ENCODE measurements at regions not wholly inside any gene's neighbourhood (a gene's known extent, or its start where the extent isn't known, plus 50 kb on each side); places are given as distances from the start of the nearest gene placed in this dataset.
"Not testable (repeated sequence)": the region's sequence is repeated elsewhere in the genome, so short reads cannot be mapped to it uniquely, and the experiment has no call there.

DNA sequence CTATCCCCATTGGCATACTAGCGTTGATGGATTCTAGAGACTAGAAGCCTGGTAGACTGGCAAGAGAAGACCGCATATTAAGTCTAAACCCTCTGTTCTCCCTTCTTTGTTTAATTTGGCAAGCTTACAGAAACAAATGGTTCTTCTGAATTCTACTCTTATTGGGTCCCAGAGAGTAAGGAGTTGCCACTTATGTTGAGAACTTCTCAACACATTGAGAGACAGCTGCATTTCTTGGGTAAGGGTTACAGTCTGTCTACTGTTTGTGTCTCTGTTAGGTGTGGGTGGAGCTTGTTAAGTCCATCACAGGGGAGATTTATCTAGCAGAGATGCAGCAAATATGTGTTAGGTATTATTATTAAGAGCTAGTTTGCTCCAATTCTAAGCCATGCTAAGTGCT, 435.8 kb upstream of the MEIS1 start:
- no peak overlapping the region for H3K4me3 ChIP-seq (ENCODE audit: low read length)

DNA sequence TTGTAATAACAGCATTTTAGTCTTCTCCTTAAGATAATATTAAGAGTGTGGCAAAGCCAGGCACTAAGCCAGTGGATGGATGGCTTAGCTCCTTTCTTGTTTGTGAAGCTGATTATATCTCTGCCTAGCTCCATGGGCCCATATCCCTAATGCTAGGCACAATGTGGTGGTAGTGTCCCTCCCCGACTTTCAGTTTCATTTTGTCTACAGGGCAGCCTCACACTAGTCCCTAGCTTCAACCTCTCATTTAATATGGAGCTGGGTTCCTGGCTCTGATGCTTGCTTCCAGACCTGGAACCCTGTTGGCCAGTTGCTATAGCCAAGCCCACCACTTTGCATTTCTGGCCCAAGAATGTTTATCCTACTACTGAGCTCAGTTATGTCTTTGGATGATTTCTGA, 437.0 kb upstream of the MEIS1 start:
- no peak overlapping the region for H3K4me3 ChIP-seq (ENCODE audit: low read length)
- TF ChIP-seq ZNF274 (IDR thresholded peaks at IDR 0.05; ENCODE audit: low read depth, low read length), result no peak

More for the DNA sequence above, 435.8 kb upstream of the MEIS1 start:
- TF ChIP-seq ZNF274 (IDR thresholded peaks at IDR 0.05; ENCODE audit: low read depth, low read length), result no peak

DNA sequence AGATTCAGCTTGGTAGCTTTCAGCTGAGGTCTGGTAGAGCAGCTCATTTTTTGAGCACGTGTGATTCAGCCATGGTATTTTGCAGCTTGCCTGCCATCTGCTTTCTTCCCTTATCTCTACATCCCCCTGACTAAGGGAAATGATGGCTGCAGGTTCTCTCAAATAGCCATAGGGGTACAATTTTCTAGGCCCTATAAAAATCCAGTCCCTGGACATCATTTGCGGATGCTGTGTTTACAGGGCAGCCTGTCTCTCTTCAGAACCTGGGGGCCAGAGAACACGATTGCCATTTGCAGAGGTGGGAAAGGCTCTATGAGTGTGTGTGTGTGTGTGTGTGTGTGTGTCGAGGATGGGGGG, 442.7 kb upstream of the MEIS1 start:
- no peak for TF ChIP-seq ZNF274 (IDR thresholded peaks at IDR 0.05; ENCODE audit: low read depth, low read length)
- no peak overlapping the region for H3K4me3 ChIP-seq (ENCODE audit: low read length)

DNA sequence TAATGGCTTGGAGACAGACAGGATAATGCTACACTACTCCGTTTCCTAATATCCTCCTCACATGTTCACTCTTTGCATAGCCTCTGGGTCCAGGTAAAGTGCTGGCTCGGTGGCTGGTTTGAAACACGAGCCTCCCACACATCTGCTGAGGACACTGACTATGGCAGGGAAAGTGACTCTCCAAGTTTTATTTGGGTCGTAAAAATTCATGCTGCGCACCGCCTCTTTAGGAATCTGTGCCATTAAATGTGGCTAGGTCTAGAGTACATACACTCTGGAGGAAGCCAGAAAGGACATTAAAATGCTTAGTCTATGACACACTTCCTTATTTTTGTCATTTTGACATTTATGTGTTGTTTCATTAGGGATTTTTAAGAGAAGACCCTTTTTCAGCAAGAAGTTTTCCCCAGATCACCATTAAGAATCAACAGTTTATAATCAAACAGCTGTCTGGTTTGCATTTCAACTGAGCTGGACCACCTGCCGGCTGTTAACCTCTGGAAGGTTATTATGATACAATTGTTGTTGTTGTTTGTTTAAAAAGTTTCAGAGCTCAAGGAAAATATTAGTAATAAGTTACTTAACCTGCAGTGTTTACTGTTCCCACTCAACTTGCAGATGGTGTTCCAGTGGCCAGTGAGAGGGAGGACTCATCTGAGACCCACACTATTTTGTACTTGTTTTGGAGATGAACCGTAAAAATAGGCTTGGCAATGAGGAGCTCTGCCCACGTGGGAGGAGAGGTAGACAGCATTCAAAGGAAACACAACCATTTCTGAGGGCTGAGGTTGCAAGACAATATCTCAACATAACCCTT, 443.3 kb upstream of the MEIS1 start:
- H3K4me3 ChIP-seq (ENCODE audit: low read length), result no peak overlapping the region

DNA sequence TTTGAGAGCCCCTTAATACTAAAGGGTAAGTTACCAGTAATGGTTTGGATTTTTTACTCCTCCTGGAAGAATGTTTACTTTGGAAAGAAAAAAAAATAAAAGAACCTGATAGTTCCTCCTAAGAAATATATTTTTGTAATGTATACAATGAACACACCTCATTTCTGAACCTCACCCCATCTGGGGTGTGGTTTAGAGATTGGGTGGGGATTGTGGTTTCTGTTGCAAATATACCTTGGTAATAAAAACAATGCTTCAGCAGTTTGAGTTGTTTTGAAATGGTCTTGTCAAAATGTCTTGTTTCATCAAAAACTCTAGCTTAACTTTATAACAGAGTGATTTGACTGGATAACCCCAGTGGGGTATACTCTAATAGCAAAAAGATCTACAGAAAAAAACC, 448.9 kb upstream of the MEIS1 start:
- no peak for TF ChIP-seq ZNF274 (IDR thresholded peaks at IDR 0.05; ENCODE audit: low read depth, low read length)
- H3K4me3 ChIP-seq (ENCODE audit: low read length), result no peak overlapping the region

More for the DNA sequence above, 443.3 kb upstream of the MEIS1 start:
- TF ChIP-seq ZNF274 (IDR thresholded peaks at IDR 0.05; ENCODE audit: low read depth, low read length), result no peak

DNA sequence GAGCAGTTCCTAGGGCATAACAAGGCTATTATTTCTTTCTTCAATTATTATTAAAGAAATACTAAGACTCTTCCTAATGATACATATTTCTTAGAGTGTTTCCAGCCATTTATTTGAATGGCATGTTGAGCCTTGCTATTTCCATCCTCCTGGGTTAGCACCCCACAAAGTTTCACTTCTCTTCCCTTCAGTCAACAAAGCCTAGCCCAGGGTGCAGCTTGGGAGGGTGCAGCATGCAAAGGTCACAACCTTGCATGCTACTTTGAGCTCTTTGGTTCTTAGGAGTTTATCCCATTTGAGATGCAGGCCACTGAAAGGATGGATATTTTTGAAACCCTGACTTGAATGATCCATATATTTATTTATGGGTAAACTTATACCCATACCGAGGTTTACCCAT, 454.4 kb upstream of the MEIS1 start:
- TF ChIP-seq ZNF274 (IDR thresholded peaks at IDR 0.05; ENCODE audit: low read depth, low read length), result no peak
- H3K4me3 ChIP-seq (ENCODE audit: low read length), result no peak overlapping the region

DNA sequence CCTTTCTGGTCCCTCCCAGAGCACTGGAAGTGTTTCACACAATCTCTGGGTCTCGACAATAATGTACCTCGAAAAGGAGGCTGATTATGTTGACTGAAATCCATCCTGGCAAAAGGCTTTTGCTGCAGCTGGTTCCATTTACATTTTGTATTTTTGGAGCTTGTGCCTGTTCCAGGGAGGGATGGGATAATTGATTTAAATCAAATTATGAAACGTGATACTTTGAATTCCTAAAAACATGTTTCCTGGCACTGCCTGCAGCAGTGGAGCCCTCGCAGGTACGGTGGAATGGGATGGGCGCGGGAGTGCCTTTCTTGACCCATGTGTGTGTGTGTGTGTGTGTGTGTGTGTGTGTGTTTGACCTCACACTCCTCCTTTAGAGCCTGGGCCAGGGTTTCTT, 455.5 kb upstream of the MEIS1 start:
- no peak for TF ChIP-seq ZNF274 (IDR thresholded peaks at IDR 0.05; ENCODE audit: low read depth, low read length)
- no peak overlapping the region for H3K4me3 ChIP-seq (ENCODE audit: low read length)

DNA sequence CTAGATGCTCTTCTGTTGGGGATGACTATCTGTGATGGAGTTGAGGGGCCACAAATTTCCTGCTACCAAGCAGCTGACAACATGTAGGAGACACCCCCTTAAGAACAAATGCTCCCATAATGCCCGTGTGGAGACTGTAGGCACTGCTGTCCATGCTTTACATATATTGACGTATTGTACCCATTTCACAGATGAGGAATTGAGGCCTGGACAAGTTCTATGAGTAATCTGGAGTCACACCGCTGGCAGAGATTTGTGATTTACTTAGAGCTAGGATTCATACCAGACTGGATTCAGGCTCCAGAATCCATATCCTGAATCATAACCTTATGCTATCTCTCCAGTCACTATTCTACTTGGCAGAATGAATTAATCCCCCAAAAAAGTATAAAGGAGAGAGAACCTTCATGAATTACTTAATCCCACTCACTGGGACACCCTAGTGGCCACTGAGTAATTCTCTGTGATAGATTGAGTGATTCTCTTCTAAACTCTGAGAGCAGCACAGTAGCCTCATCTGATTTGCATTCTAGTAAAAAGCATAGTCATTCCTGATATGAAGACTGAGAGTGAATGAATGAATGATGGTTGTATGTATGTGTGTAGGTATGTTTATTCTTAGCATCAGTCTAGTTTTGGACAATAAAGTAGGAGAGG, 460.7 kb upstream of the MEIS1 start:
- H3K4me3 ChIP-seq (ENCODE audit: low read length), result no peak overlapping the region
- no peak for TF ChIP-seq ZNF274 (IDR thresholded peaks at IDR 0.05; ENCODE audit: low read depth, low read length)

DNA sequence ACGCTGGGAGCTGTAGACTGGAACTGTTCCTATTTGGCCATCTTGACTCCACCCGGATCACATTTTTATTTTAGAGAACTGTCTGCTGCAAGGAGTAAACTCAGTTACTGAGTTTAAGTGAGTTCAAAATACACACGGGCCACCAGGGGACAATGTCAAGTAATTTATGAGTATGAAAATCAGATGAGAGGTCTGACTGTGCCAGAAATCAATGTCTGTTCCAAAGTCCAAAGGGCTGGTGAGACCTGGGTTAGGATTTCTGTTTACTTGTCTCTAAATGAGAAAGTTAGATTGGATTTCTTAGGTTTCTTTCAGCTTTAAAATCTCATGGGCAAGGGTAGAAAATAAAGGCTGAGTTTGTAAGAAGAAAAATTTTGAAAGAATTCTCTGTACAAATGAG, 465.8 kb upstream of the MEIS1 start:
- no peak for TF ChIP-seq ZNF274 (IDR thresholded peaks at IDR 0.05; ENCODE audit: low read depth, low read length)
- H3K4me3 ChIP-seq (ENCODE audit: low read length), result no peak overlapping the region

DNA sequence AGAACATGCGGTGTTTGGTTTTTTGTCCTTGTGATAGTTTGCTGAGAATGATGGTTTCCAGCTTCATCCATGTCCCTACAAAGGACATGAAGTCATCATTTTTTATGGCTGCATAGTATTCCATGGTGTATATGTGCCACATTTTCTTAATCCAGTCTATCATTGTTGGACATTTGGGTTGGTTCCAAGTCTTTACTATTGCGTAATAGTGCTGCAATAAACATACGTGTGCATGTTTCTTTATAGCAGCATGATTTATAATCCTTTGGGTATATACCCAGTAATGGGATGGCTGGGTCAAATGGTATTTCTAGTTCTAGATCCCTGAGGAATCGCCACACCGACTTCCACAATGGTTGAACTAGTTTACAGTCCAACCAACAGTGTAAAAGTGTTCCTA, 471.6 kb upstream of the MEIS1 start:
- not testable (repeated sequence) for H3K4me3 ChIP-seq (ENCODE audit: low read length)

DNA sequence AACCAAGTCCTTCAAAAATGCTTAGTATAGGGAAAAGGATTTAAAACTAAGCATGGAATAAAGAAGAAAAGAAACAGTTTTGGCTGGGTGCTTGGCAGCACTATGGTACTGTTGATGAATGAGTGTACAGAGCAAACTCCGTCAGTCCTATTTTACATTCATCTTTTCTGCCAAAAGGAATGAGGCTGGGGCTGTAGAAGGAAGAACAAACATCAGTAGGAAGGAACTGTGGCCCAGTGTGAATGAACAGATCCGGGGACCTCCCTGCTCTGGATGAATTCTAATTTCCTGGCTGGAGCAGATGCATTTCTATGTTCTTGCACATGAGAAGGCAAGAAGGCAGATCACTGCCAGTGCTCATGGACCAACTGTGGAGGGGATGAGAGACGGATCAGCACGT, 474.0 kb upstream of the MEIS1 start:
- TF ChIP-seq ZNF274 (IDR thresholded peaks at IDR 0.05; ENCODE audit: low read depth, low read length), result no peak
- no peak overlapping the region for H3K4me3 ChIP-seq (ENCODE audit: low read length)

DNA sequence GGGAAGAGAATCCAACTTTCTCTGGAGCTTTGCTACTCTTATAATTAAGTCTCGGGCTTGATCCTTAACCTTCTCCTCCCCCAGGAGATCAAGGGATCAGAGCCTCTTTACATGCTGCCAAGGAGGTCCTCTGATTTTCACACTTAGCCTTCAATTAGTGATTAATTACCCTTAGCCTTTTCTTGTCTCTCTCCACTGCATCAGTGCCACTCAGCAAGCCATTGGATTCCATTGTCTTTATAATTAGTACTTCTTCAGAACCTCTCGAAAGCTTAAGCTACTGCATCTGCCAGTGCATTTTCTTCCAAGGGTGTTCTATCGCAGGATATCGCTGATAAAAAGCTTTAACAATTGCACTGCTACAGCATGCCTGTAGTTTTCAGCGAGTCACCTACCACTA, 477.0 kb upstream of the MEIS1 start:
- no peak overlapping the region for H3K4me3 ChIP-seq (ENCODE audit: low read length)
- TF ChIP-seq ZNF274 (IDR thresholded peaks at IDR 0.05; ENCODE audit: low read depth, low read length), result no peak

DNA sequence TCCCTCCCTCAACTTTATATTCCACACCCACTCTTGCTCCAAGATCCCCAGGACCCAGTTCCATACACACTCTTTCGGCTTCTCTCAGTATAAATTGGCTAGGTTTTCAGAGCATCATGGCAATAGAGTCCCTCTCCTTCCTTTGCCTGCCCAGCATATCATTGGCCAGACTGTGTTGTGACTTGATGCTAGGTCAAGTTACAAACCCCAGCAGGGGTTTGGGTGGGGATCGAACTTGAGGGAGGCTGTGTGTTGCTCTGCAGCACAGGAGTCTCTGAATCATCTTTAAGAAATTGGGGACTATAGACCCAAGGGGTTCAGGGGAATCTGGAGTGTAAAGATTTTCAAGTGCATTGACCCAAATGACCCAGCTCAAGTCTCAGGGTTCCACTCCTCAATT, 477.5 kb upstream of the MEIS1 start:
- no peak for TF ChIP-seq ZNF274 (IDR thresholded peaks at IDR 0.05; ENCODE audit: low read depth, low read length)
- H3K4me3 ChIP-seq (ENCODE audit: low read length), result no peak overlapping the region

DNA sequence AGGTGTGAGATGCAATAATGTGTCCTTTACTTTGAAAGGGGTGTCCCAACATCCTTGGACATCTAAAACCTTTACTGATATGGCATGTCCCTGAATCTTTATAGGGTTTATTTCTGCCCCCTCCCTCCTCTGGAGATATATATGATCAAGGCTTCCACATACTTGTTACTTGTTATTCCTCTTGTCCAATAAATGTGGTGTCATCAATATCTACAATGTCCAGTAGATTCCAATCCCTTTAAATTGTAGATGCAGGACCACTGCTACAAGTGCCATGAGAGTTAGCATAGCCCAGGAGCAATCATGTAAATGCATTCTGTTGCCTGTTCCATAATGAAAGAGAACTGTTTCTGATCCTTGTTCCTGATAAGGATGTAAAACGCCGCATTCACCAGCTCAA, 479.7 kb upstream of the MEIS1 start:
- no peak for TF ChIP-seq ZNF274 (IDR thresholded peaks at IDR 0.05; ENCODE audit: low read depth, low read length)
- no peak overlapping the region for H3K4me3 ChIP-seq (ENCODE audit: low read length)

DNA sequence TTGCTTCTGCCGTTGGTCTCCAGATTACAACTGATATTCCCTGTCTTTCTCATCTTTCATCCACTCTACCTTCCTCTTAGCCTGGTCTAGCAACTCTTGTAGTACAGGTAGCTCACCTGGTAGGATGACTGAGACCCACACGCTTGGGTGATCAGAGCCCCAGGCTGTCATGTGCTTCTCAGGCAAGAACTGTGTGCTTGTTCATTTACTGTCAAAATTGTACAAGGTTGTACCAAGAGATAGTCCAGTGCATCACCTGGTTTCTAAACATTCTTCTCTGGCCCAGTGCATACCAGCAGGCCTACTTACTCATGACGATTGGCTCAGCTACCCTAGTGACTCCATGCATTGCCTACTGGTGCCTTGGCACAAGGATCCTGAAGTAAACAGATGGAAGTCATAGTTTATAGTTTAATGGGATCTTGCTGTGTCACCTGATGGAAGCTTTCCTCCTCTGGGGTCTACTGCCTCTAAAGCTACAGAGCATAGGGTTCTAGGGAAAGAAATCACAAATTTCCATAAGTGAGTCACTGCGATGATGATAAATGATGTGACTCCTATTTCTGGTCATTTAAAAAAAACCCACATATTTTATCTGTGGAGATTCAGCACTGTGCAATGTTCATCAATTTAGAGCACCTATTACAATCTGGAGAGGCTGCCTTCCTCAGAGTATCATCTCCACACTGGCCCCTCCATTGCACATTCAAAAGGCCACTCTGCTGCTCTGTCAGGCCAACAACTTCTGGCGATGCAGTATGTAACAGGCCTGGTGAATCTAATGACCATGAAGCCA, 481.8 kb upstream of the MEIS1 start:
- H3K4me3 ChIP-seq (ENCODE audit: low read length), result no peak overlapping the region
- no peak for TF ChIP-seq ZNF274 (IDR thresholded peaks at IDR 0.05; ENCODE audit: low read depth, low read length)
